OCI-LY7 (cell line): ENCODE measurements at regions not wholly inside any gene's neighbourhood (a gene's known extent, or its start where the extent isn't known, plus 50 kb on each side); places are given as distances from the start of the nearest gene placed in this dataset.

Source experiments
- BruUV-seq: library from RNA; stranded (reverse); fragments of 400-500 nt; replicated peaks from 2 replicates; lab custom pipeline; 2021; lab: Mats Ljungman, UMichigan
- CTCF ChIA-PET: fragments of 300-600 bp; sonication (Branson Sonifier 250); formaldehyde crosslinking; loops from one replicate; lab custom pipeline; 2022; ENCODE audit warnings: antibody characterized with exemption; ENCODE audit not compliant: unreplicated experiment; lab: Charles Lee
- POLR2A ChIA-PET: fragments of 300-600 bp; sonication (Branson Sonifier 250); formaldehyde crosslinking; loops from one replicate; lab custom pipeline; 2022; ENCODE audit warnings: antibody characterized with exemption; lab: Charles Lee
- DNase-seq: peaks from one replicate; pipeline ENCODE4 v3.0.0-alpha.2; 2015; ENCODE audit warnings: low spot score
- H2AFZ ChIP-seq: fragments of 200-600 bp; sonication (generic), shearing (Covaris generic); 2 replicates; pipeline ENCODE4 v1.6.1; 2014; ENCODE audit warnings: mild to moderate bottlenecking, antibody characterized with exemption, low read length, moderate library complexity
- H3K27ac ChIP-seq: fragments of 200-600 bp; sonication (generic); 2 replicates; pipeline ENCODE4 v1.5.1; 2014; ENCODE audit warnings: mixed run types, low read depth, mild to moderate bottlenecking, moderate library complexity, low read length, inconsistent platforms; ENCODE audit not compliant: poor library complexity, severe bottlenecking
- H3K36me3 ChIP-seq: fragments of 200-600 bp; sonication (generic); 2 replicates; pipeline ENCODE4 v1.6.1; 2014; ENCODE audit warnings: mild to moderate bottlenecking, antibody characterized with exemption, low read length, moderate library complexity, mixed read lengths; ENCODE audit not compliant: insufficient read depth
- H3K4me1 ChIP-seq: fragments of 200-600 bp; sonication (generic); 2 replicates; pipeline ENCODE4 v1.5.1; 2014; ENCODE audit warnings: mild to moderate bottlenecking, low read length; ENCODE audit not compliant: insufficient read depth, poor library complexity, severe bottlenecking
- H3K4me2 ChIP-seq: fragments of 200-600 bp; sonication (generic); 2 replicates; pipeline ENCODE4 v1.6.1; 2014; ENCODE audit warnings: mild to moderate bottlenecking, low read length
- H3K4me3 ChIP-seq: fragments of 200-600 bp; sonication (generic); 2 replicates; pipeline ENCODE4 v1.5.1; 2014; ENCODE audit warnings: mild to moderate bottlenecking, low read depth, low read length; ENCODE audit not compliant: poor library complexity, severe bottlenecking
- H3K79me2 ChIP-seq: fragments of 200-600 bp; sonication (generic); 2 replicates; pipeline ENCODE4 v1.6.1; 2016; ENCODE audit warnings: low read depth, mild to moderate bottlenecking, low read length, moderate library complexity, mixed read lengths; ENCODE audit not compliant: insufficient read depth
- H3K9me2 ChIP-seq: fragments of 200-600 bp; sonication (generic); 2 replicates; pipeline ENCODE4 v1.6.1; 2016; ENCODE audit warnings: mild to moderate bottlenecking, low read length, mixed read lengths; ENCODE audit not compliant: insufficient read depth
- H3K9me3 ChIP-seq: fragments of 200-600 bp; sonication (generic); 2 replicates; pipeline ENCODE4 v1.6.1; 2014; ENCODE audit warnings: mild to moderate bottlenecking, mixed run types, low read length, mixed read lengths
- H4K20me1 ChIP-seq: fragments of 200-600 bp; sonication (generic); 2 replicates; pipeline ENCODE4 v1.6.1; 2014; ENCODE audit warnings: mild to moderate bottlenecking, antibody characterized with exemption, low read length, moderate library complexity, mixed read lengths; ENCODE audit not compliant: insufficient read depth
- CTCF ChIP-seq: fragments of 200-600 bp; sonication (generic); conservative IDR thresholded peaks from 2 replicates; pipeline ENCODE4 v1.5.1; 2014; ENCODE audit warnings: mild to moderate bottlenecking, antibody characterized with exemption, low read length, moderate library complexity, mixed read lengths
- EZH2phosphoT487 ChIP-seq: fragments of 200-600 bp; sonication (generic); IDR thresholded peaks from 2 replicates; pipeline ENCODE4 v1.6.1; 2018; ENCODE audit warnings: low read depth, borderline replicate concordance, mild to moderate bottlenecking, mixed run types, antibody characterized with exemption, low read length, moderate library complexity, mixed read lengths
- intact Hi-C: fragments of 100-400 bp; cut with micrococcal nuclease; formaldehyde crosslinking; loops from one replicate; pipeline ENCODE4 v1.10.0; 2022; ENCODE audit not compliant: unreplicated experiment

DNA sequence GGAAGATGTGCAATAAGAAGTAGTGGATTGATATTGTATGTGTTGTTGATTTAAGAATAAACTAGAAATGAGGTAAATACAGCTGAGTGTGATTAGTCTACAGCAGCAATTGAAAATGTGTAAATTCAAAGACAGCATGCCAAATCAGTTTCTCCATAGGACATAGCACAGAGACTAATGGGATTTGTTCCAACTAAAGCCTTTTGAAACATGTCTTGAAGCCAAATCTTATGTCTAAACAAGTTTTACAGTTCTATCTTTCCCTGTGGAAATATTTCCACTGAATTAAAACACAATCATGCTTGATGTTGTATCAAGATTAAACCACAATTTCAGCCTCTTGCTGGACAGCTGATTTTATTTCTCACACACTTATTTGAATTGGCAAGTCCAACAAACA, 497.4 kb upstream of the FAM47C start:
- H3K36me3 ChIP-seq = no peaks in the 10 kb centered on the region
- H3K27ac ChIP-seq = no peak overlapping the region
- no peaks in the 10 kb centered on the region for H3K9me3 ChIP-seq
- BruUV-seq = no TSS peak
- POLR2A ChIA-PET = no interaction called here
- no peak overlapping the region for H3K4me3 ChIP-seq
- CTCF ChIA-PET = no interaction called here
- no peak for DNase-seq
- intact Hi-C loops = no loop called here
- H4K20me1 ChIP-seq = no peaks in the 10 kb centered on the region
- no peaks in the 10 kb centered on the region for H3K4me1 ChIP-seq
- no peak overlapping the region for H3K4me2 ChIP-seq
- no peaks in the 10 kb centered on the region for H3K79me2 ChIP-seq
- H3K9me2 ChIP-seq = no peaks in the 10 kb centered on the region
- no peak for TF ChIP-seq EZH2phosphoT487
- no peak for TF ChIP-seq CTCF
- H2AFZ ChIP-seq = no peak overlapping the region

DNA sequence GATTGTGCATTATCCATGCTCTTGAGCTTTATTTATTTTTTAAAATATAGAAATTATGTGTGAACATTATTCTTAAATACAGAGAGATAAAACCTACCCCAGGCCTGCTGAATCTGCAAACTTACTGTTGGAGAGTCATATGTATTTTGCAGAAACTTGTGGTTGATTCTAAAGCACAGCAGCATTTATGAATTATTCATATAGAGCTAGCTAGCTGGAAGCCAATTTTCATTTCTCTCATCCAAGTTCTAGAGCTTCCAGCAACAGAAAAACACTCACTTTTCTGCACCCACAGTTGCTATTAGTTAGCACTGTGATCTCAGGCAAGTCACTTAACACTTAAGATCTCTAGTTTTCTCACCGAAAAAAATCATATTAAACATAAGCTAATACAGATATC, 479.5 kb upstream of the FAM47C start:
- Histone ChIP-seq H3K4me1 (no peaks in the 10 kb centered on the region), H3K9me2 (no peaks in the 10 kb centered on the region), H4K20me1 (no peaks in the 10 kb centered on the region), H3K4me2 (no peak overlapping the region), H3K4me3 (no peak overlapping the region), H2AFZ (no peak overlapping the region), H3K36me3 (no peaks in the 10 kb centered on the region), H3K27ac (no peak overlapping the region), H3K9me3 (no peaks in the 10 kb centered on the region), H3K79me2 (no peaks in the 10 kb centered on the region)
- ChIA-PET POLR2A (no interaction called here), CTCF (no interaction called here)
- BruUV-seq = no TSS peak
- no peak for DNase-seq
- intact Hi-C loops = no loop called here
- TF ChIP-seq CTCF (no peak), EZH2phosphoT487 (no peak)

- intact Hi-C loops = no loop called here
- no peak overlapping the region for H3K27ac ChIP-seq
- H4K20me1 ChIP-seq = no peaks in the 10 kb centered on the region
- H3K79me2 ChIP-seq = no peaks in the 10 kb centered on the region
- POLR2A ChIA-PET = no interaction called here
- no peaks in the 10 kb centered on the region for H3K9me2 ChIP-seq
- no peaks in the 10 kb centered on the region for H3K4me1 ChIP-seq
- BruUV-seq = no TSS peak
- no peak for DNase-seq
- CTCF ChIA-PET = no interaction called here
- no peak for TF ChIP-seq CTCF
- TF ChIP-seq EZH2phosphoT487 = no peak
- no peak overlapping the region for H3K4me2 ChIP-seq
- no peak overlapping the region for H3K4me3 ChIP-seq
- H2AFZ ChIP-seq = no peak overlapping the region
- no peaks in the 10 kb centered on the region for H3K9me3 ChIP-seq
- H3K36me3 ChIP-seq = no peaks in the 10 kb centered on the region
Observed at GRCh38 chrX:36534900-36535299, 473.3 kb upstream of the FAM47C start.
